Loucy (cell line): ENCODE measurements at regions not wholly inside any gene's neighbourhood (a gene's known extent, or its start where the extent isn't known, plus 50 kb on each side); places are given as distances from the start of the nearest gene placed in this dataset.

Source experiments
- H2AFZ ChIP-seq: fragments of 200-600 bp; sonication (generic); 2 replicates; pipeline ENCODE4 v1.6.0; 2016; ENCODE audit warnings: antibody characterized with exemption, mild to moderate bottlenecking, low read length, moderate library complexity
- H3F3A ChIP-seq: fragments of 200-600 bp; 2 replicates; pipeline ENCODE4 v1.6.0; 2016; ENCODE audit warnings: antibody characterized with exemption, low read depth, mild to moderate bottlenecking
- H3K27me3 ChIP-seq: fragments of 200-600 bp; sonication (generic); 2 replicates; pipeline ENCODE4 v1.6.1; 2014; ENCODE audit warnings: low read length, mild to moderate bottlenecking; ENCODE audit not compliant: insufficient read depth, poor library complexity, severe bottlenecking
- H3K36me3 ChIP-seq: fragments of 200-600 bp; sonication (generic); 2 replicates; pipeline ENCODE4 v1.6.1; 2016; ENCODE audit warnings: low read length; ENCODE audit not compliant: insufficient read depth
- H3K4me1 ChIP-seq: fragments of 200-600 bp; sonication (generic); 2 replicates; pipeline ENCODE4 v1.5.1; 2014; ENCODE audit warnings: low read length, mild to moderate bottlenecking; ENCODE audit not compliant: insufficient read depth, poor library complexity, severe bottlenecking
- H3K4me2 ChIP-seq: fragments of 200-600 bp; sonication (generic); 2 replicates; pipeline ENCODE4 v1.6.0; 2014; ENCODE audit warnings: antibody characterized with exemption, low read length, low read depth, mild to moderate bottlenecking; ENCODE audit not compliant: poor library complexity, severe bottlenecking
- H3K4me3 ChIP-seq: fragments of 200-600 bp; sonication (generic); 2 replicates; pipeline ENCODE4 v1.5.1; 2014; ENCODE audit warnings: low read length, mild to moderate bottlenecking, mixed read lengths; ENCODE audit not compliant: poor library complexity, severe bottlenecking
- H3K79me2 ChIP-seq: fragments of 200-600 bp; sonication (generic); 2 replicates; pipeline ENCODE4 v1.6.1; 2014; ENCODE audit warnings: low read length; ENCODE audit not compliant: insufficient read depth
- H3K9ac ChIP-seq: fragments of 200-600 bp; sonication (generic); 2 replicates; pipeline ENCODE4 v1.6.0; 2014; ENCODE audit warnings: mild to moderate bottlenecking, low read depth, low read length, moderate library complexity; ENCODE audit not compliant: poor library complexity, severe bottlenecking
- H3K9me2 ChIP-seq: fragments of 200-600 bp; sonication (generic); replicated peaks from 2 replicates; pipeline ENCODE4 v1.6.1; 2016; ENCODE audit warnings: low read depth, low read length, mixed read lengths
- H3K9me3 ChIP-seq: fragments of 200-600 bp; sonication (generic); 2 replicates; pipeline ENCODE4 v1.6.1; 2014; ENCODE audit warnings: mild to moderate bottlenecking, antibody characterized with exemption, low read length, low read depth; ENCODE audit not compliant: insufficient read depth
- H4K20me1 ChIP-seq: fragments of 200-600 bp; sonication (generic); 2 replicates; pipeline ENCODE4 v1.6.0; 2014; ENCODE audit warnings: antibody characterized with exemption, low read length, mild to moderate bottlenecking; ENCODE audit not compliant: insufficient read depth, poor library complexity, severe bottlenecking
- CTCF ChIP-seq: fragments of 200-600 bp; sonication (generic); conservative IDR thresholded peaks from 2 replicates; pipeline ENCODE4 v1.5.1; 2014; ENCODE audit warnings: mild to moderate bottlenecking, antibody characterized with exemption, low read length
- EZH2phosphoT487 ChIP-seq: fragments of 200-600 bp; IDR thresholded peaks from 2 replicates; pipeline ENCODE4 v1.6.1; 2018; ENCODE audit warnings: antibody characterized with exemption, mild to moderate bottlenecking, moderate library complexity, borderline replicate concordance

DNA sequence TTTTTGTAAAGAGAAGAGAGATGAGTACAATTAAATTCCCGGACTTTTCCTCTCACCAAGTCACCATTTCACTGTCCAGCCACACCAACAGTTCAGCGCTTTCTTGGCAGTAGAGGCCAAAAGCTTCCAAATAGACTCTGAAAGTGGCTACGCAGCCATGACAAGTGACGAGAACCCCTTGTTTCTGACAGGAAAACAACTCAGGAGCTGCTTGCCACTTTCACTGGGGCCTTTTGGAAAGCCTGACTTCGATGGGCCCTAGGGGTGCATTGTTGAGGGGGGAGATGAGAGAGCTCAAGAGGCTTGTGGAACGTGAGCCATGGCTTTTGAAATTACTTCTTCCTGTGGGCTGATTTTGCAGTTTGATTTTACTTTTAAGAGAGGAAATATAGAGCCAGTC is 422.1 kb upstream of the FAT3 start:
- Histone ChIP-seq H2AFZ (peak overlapping the region; percentile 62), H3K4me3 (no peak overlapping the region), H4K20me1 (no peaks in the 10 kb centered on the region), H3K79me2 (no peaks in the 10 kb centered on the region), H3K36me3 (no peaks in the 10 kb centered on the region), H3K4me2 (peak overlapping the region; percentile 17), H3F3A (no peaks in the 10 kb centered on the region), H3K4me1 (peaks cover 22% of the 10 kb centered on the region), H3K9me3 (no peaks in the 10 kb centered on the region), H3K27me3 (no peaks in the 10 kb centered on the region), H3K9me2 (no peaks in the 10 kb centered on the region), H3K9ac (peak overlapping the region; percentile 27)
- no peak for TF ChIP-seq CTCF
- TF ChIP-seq EZH2phosphoT487 = no peak

DNA sequence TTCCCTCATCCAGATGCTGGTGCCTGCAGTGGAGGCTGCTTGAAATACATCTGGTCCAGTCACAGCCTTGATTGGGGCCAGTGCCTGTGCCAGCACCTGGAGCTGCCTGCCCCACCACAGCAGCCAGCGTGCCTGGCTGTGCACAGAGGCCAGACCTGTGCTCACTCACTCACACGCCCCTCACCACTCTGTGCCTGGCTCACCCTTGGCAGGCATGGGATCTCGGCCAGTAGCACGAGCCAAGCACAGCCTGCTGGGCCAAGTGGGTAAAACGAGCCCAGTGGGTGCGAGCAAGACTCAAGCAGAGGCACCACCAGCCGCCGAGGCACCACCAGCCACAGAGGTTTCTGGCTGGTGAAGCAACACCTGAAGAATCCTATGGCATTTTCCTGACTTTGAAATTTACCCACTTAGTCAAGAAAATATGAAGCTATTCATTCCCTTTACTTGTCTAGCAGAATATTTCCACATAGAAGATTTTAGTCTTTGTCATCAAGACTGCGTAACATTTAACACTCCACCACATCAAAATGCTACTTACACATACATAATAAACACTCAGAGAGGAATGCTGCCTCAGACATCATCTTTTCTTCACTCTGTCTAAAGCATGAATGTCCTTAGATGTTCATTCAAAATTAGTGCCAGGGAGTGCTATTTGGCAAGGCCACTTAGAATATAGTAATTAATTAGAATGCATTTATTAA is 424.3 kb upstream of the FAT3 start:
- Histone ChIP-seq H4K20me1 (no peaks in the 10 kb centered on the region), H3K36me3 (no peaks in the 10 kb centered on the region), H3K9me3 (no peaks in the 10 kb centered on the region), H3K9me2 (no peaks in the 10 kb centered on the region), H3K27me3 (no peaks in the 10 kb centered on the region), H2AFZ (no peak overlapping the region; the same call in 1 of the 2 replicates), H3K9ac (no peak overlapping the region), H3K4me2 (no peak overlapping the region), H3F3A (no peaks in the 10 kb centered on the region), H3K4me1 (peaks cover 23% of the 10 kb centered on the region), H3K4me3 (no peak overlapping the region), H3K79me2 (no peaks in the 10 kb centered on the region)
- TF ChIP-seq CTCF (no peak), EZH2phosphoT487 (no peak)

- no peak for TF ChIP-seq EZH2phosphoT487
- peaks cover 27% of the 10 kb centered on the region for H3K4me1 ChIP-seq
- no peak overlapping the region for H3K9ac ChIP-seq
- H3F3A ChIP-seq = no peaks in the 10 kb centered on the region
- no peak overlapping the region for H3K4me3 ChIP-seq
- H4K20me1 ChIP-seq = no peaks in the 10 kb centered on the region
- no peaks in the 10 kb centered on the region for H3K9me3 ChIP-seq
- no peak overlapping the region for H2AFZ ChIP-seq
- H3K4me2 ChIP-seq = no peak overlapping the region
- no peaks in the 10 kb centered on the region for H3K27me3 ChIP-seq
- no peaks in the 10 kb centered on the region for H3K36me3 ChIP-seq
- H3K79me2 ChIP-seq = no peaks in the 10 kb centered on the region
- H3K9me2 ChIP-seq = no peaks in the 10 kb centered on the region
These were observed 426.4 kb upstream of the FAT3 start for GRCh38 chr11:91798240-91798639.

- Histone ChIP-seq H3K4me1 (peaks cover 15% of the 10 kb centered on the region), H4K20me1 (no peaks in the 10 kb centered on the region), H3F3A (no peaks in the 10 kb centered on the region), H3K9me2 (no peaks in the 10 kb centered on the region), H3K9ac (no peak overlapping the region), H3K27me3 (no peaks in the 10 kb centered on the region), H2AFZ (no peak overlapping the region), H3K79me2 (no peaks in the 10 kb centered on the region), H3K9me3 (no peaks in the 10 kb centered on the region), H3K36me3 (no peaks in the 10 kb centered on the region), H3K4me2 (no peak overlapping the region), H3K4me3 (no peak overlapping the region)
- TF ChIP-seq CTCF (no peak), EZH2phosphoT487 (no peak)
These were observed 427.6 kb upstream of the FAT3 start for GRCh38 chr11:91796999-91797398.
